HFFc6 (cell line): ENCODE measurements at regions not wholly inside any gene's neighbourhood (a gene's known extent, or its start where the extent isn't known, plus 50 kb on each side); places are given as distances from the start of the nearest gene placed in this dataset.

Experiments
- DNase-seq: peaks from one replicate; pipeline ENCODE4 v3.0.0-alpha.2; 2018
- H3K27ac Mint-ChIP-seq: 2 replicates; pipeline ENCODE4 v1.8.0; 2020; ENCODE audit warnings: mild to moderate bottlenecking, mixed read lengths
- H3K27me3 Mint-ChIP-seq: 2 replicates; pipeline ENCODE4 v1.8.0; 2021; ENCODE audit warnings: mild to moderate bottlenecking, moderate library complexity, mixed read lengths; ENCODE audit not compliant: insufficient read depth
- H3K36me3 Mint-ChIP-seq: 2 replicates; pipeline ENCODE4 v1.8.0; 2021; ENCODE audit warnings: low read depth, mixed read lengths
- H3K4me1 Mint-ChIP-seq: 2 replicates; pipeline ENCODE4 v1.8.0; 2020; ENCODE audit warnings: low read depth, mixed read lengths
- H3K4me3 Mint-ChIP-seq: 2 replicates; pipeline ENCODE4 v1.8.0; 2020; ENCODE audit warnings: mild to moderate bottlenecking, moderate library complexity, mixed read lengths
- H3K9me3 Mint-ChIP-seq: 2 replicates; pipeline ENCODE4 v1.8.0; 2020; ENCODE audit warnings: mild to moderate bottlenecking, mixed read lengths
- CTCF ChIP-seq: fragments of 200-600 bp; sonication (generic); IDR thresholded peaks from 2 replicates; pipeline ENCODE4 v1.5.0; 2021; ENCODE audit warnings: antibody characterized with exemption, mild to moderate bottlenecking

GRCh38 chr4:114223580-114223979 is 244.1 kb upstream of the ARSJ start:
- H3K27ac Mint-ChIP-seq = no peak overlapping the region
- TF ChIP-seq CTCF = no peak
- DNase-seq = no peak
- H3K9me3 Mint-ChIP-seq = no peaks in the 10 kb centered on the region
- no peaks in the 10 kb centered on the region for H3K27me3 Mint-ChIP-seq
- peaks cover 21% of the 10 kb centered on the region for H3K4me1 Mint-ChIP-seq
- no peak overlapping the region for H3K4me3 Mint-ChIP-seq
- H3K36me3 Mint-ChIP-seq = no peaks in the 10 kb centered on the region

- Mint-ChIP-seq H3K4me1 (peaks cover 21% of the 10 kb centered on the region), H3K36me3 (no peaks in the 10 kb centered on the region), H3K27me3 (no peaks in the 10 kb centered on the region), H3K27ac (no peak overlapping the region), H3K4me3 (no peak overlapping the region), H3K9me3 (no peaks in the 10 kb centered on the region)
- TF ChIP-seq CTCF = no peak
- DNase-seq = no peak
Observed at GRCh38 chr4:114225436-114225835, 246.0 kb upstream of the ARSJ start.

- Mint-ChIP-seq H3K27me3 (no peaks in the 10 kb centered on the region), H3K4me1 (peaks cover 21% of the 10 kb centered on the region), H3K36me3 (no peaks in the 10 kb centered on the region), H3K27ac (peak overlapping the region; percentile 69; the same call in 1 of the 2 replicates), H3K4me3 (no peak overlapping the region), H3K9me3 (no peaks in the 10 kb centered on the region)
- peak; percentile 35 for DNase-seq
- TF ChIP-seq CTCF = no peak
Observed at GRCh38 chr4:114226179-114226578, 246.7 kb upstream of the ARSJ start.

- no peak for TF ChIP-seq CTCF
- peak; percentile 4 for DNase-seq
- Mint-ChIP-seq H3K9me3 (no peaks in the 10 kb centered on the region), H3K27ac (peak overlapping the region; percentile 69; the same call in 1 of the 2 replicates), H3K27me3 (no peaks in the 10 kb centered on the region), H3K36me3 (no peaks in the 10 kb centered on the region), H3K4me1 (peaks cover 21% of the 10 kb centered on the region), H3K4me3 (no peak overlapping the region)
Observed at GRCh38 chr4:114226968-114227760, 247.7 kb upstream of the ARSJ start.

GRCh38 chr4:114229706-114230105 is 250.3 kb upstream of the ARSJ start:
- Mint-ChIP-seq H3K9me3 (no peaks in the 10 kb centered on the region), H3K4me1 (peaks cover 21% of the 10 kb centered on the region)

More at GRCh38 chr4:114229706-114230105, 250.3 kb upstream of the ARSJ start:
- Mint-ChIP-seq H3K27ac (no peak overlapping the region), H3K36me3 (no peaks in the 10 kb centered on the region), H3K4me3 (no peak overlapping the region), H3K27me3 (no peaks in the 10 kb centered on the region)
- no peak for DNase-seq
- TF ChIP-seq CTCF = no peak
